ENCODE measurements at regions not wholly inside any gene's neighbourhood (a gene's known extent, or its start where the extent isn't known, plus 50 kb on each side); places are given as distances from the start of the nearest gene placed in this dataset.

DNA sequence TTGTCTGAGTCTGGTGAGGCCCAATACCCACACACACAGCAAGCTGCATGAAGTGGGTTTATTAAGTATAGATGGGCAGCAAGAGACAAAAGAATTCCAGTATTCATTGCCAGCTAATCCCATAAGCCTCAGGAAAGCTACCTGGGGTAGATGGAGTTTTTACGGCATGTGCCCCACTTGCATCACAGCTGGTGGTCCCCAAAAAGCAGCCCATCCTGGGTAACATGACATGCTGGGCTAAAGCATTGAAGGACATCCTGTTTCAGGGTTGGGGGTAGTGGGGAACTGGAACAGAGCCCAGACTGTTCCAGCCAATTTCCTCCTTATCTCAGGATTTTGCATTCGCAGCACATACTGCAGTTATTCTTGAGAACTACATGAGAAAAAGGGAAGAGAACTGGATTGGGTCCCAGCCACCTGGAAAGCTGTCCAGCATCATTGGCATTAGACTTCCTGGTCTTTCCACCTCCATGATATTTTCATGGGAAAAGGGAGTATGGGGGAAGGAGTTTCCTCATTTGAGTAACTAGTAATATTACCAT is 240.1 kb upstream of the MMADHC start:
- TF ChIP-seq CTCF (optimal IDR thresholded peaks at IDR 0.05 in 1 of 3, IDR thresholded peaks at IDR 0.05 in 1 of 3, conservative IDR thresholded peaks at IDR 0.05 in 1 of 3; ENCODE audit: extremely low read depth in 1 of 3, insufficient read depth in 2 of 3, low read length in 3 of 3): no peak
- no peak for TF ChIP-seq EZH2 (IDR thresholded peaks at IDR 0.05; ENCODE audit: low read length)

Data from keratinocyte (primary cell).